NCI-H69 (cell line): ENCODE measurements at regions not wholly inside any gene's neighbourhood (a gene's known extent, or its start where the extent isn't known, plus 50 kb on each side); places are given as distances from the start of the nearest gene placed in this dataset.
"Not testable (repeated sequence)": the region's sequence is repeated elsewhere in the genome, so short reads cannot be mapped to it uniquely, and the experiment has no call there.

ENCODE experiments used
- DNase-seq: peaks from one replicate; lab custom pipeline; 2025; lab: John Stamatoyannopoulos, UW

DNA sequence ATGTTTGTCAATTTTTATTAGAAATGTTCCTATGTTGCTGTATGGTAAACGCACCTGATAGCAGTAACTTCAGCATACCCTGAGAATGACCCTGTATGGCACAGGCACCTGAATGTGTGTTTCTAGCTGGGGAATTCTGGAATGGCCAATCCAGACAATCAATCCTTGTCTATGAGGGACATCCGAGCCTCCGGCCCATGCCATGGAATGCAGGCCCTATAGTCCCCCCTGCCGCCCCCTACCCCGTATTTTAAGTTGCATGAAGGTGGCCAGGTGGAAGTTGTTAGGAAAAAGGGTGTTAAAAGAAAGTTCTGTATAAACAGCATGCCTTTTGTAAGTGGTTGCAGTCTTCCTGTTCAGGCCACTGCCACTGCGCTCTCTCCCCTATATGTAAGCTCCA lies 595.9 kb downstream of the DSC3 start:
- no peak for DNase-seq

DNA sequence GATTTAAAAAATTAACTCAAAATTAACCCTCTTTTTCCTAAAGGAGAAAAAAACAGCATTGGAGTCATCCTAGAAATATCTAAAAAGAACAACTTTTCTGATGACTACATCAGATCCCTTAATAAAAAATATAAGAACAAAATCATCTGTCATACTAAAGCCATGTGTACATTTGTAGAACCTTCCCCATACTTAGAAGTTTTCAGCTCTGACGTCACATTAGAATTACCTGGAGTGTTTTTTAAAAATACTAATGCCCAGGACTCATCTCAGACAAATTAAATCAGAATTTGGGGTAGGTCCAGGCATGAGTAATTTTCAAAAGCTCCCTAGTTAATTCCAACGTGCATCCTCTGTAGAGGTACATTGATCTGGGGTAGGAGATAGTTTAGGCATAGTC lies 598.0 kb downstream of the DSC3 start:
- DNase-seq, result no peak

DNA sequence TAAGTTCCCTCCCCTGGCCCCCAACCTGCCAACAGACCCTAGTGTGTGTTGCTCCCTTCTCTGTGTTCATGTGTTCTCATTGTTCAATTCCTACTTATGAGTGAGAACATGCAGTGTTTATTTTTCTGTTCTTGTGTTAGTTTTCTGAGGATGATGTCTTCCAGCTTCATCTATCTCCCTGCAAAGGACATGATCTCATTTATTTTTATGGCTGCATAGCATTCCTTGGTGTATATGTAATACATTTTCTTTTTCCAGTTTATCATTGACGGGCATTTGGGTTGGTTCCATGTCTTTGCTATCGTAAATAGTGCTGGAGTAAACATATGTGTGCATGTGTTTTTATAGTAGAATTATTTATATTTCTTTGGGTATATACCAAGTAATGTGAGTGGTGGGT lies 602.2 kb downstream of the DSC3 start:
- no peak for DNase-seq

DNA sequence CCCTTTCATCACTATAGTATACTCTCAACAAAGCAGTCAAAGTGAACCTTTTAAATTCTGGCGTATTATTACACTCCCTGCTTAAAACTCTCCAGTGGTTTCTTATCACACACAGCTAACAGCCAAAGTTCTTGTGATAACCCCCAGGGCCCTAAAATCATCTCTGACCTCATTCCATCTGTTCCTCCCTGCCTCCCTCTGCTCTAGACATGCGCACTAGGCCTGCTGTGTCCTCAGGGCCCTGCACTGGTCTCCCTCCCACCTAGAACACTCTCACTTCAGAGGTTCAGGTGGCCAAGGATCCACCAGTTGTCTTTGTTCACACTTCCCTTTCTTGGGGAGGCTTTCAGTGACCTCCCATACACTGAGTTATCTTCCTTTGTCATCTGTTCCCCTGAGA lies 603.4 kb downstream of the DSC3 start:
- DNase-seq, result no peak

DNA sequence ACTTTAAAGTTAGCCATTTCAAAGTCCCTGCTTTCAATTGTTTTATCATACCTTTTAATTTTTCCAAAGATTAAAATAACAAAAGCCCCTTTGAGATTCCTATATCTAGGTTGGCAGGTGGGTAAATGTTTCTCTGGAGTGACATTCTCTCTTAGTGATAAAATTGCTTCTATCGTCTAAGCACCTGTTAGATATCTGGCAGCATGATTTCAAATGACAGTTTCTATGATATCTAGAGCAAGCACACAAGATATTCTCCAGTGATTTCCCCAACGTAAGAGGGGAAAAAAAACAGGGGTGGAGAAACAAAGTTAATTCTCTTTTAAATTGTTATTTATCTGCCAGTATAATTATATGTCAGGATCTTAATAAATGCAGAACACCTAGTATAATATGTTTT lies 610.2 kb downstream of the DSC3 start:
- no peak for DNase-seq

DNA sequence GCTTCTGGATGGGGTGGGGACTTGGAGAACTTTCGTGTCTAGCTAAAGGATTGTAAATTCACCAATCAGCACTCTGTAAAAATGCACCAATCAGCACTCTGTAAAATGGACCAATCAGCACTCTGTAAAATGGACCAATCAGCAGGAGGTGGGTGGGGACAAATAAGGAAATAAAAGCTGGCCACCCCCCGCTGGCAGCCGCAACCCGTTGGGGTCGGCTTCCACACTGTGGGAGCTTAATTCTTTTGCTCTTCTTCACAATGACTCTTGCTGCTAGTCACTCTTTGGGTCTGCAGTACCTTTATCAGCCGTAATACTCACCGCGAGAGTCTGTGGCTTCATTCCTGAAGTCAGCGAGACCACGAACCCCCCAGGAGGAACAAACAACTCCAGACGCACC lies 623.1 kb downstream of the DSC3 start:
- not testable (repeated sequence) for DNase-seq

DNA sequence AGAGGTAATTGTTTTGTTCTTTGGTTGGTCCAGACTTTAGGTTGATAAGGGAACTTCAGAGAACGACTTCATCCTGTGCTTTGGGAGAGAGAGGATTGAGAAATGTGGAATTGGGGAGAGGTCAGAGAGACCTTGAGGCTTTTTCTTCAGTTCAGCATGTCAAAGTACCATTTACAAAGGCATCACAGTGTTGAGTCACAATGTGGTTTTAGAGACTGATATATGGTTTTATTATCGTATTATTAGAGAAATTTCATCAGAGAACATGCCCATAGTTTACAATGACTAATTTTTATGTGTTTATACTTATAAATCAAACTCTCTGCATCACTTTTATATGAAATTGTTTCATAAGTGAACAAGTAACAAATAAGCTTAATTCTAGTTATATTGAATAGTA lies 626.6 kb downstream of the DSC3 start:
- DNase-seq, result no peak

DNA sequence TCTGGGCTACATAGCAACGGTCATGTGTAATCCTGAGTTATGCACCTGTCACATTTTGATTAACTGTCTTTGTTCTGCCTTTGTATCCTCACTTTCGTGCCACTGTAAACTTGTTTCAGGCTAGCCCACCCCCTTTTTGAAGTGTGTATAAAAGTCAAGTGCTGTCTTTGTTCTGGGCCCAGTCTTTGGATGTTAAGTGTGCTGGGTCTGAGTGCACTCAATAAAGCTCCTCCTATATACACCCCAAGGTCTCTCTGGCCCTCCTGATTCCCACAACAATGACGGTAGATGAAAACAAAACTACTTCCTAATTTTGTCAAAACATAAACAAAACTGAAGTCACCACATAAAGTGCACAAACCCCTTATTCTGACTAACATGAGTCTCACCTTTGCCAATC lies 633.4 kb downstream of the DSC3 start:
- DNase-seq, result no peak

DNA sequence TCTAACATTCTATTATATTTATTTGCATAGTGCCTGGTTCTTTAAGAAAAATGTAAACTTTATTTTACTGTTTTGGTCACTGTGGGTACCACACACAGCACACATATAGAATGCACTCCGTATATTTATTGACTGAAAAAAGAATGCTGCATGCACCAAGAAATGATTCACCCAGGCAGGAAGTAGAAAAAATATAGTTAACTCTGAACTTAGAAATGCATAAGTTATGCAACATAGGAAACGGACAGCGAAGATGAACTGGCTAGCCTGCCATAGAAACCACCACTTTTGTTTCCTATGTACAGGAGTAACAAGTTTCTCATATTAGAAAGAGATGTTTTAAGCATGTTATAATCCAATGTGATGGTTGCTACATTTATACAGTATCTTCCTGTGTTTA lies 635.8 kb downstream of the DSC3 start:
- DNase-seq, result no peak

DNA sequence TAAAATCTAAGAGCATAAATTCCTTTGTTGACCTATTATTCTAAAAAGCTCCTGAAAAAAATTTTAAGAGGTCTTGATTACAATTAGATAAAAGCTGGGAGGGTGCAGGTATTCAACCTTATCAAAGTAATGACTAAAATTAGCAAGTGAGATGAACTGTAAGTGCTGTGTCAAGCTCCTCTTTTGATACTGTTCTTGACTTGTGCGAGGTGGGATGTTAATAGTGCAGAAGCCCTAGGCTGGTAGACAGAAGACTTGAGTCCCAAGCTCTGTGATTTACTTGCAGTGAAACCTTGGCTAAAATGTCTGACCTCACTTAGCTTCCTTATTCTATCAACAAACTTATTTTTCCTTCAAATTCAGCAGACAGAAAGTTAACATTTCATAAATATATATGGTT lies 637.5 kb downstream of the DSC3 start:
- no peak for DNase-seq

DNA sequence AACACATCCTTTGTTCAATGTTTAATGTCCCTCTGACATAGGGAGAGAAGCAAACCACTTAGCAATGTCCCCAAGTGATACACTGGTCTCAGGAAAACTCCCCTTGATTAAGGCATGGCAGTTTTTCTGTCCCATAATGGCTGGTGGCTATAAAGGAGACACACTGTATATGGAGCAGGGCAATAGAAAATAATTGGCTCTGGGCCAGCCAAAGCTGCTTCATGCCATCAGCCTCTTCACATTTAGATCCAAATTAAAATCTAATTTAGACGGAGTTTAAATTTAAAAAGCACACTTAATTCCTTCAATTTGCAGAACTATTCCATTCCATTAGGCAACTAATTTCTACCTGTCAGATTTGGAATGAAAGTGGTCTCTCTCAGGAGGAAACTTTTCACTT lies 638.1 kb downstream of the DSC3 start:
- no peak for DNase-seq

DNA sequence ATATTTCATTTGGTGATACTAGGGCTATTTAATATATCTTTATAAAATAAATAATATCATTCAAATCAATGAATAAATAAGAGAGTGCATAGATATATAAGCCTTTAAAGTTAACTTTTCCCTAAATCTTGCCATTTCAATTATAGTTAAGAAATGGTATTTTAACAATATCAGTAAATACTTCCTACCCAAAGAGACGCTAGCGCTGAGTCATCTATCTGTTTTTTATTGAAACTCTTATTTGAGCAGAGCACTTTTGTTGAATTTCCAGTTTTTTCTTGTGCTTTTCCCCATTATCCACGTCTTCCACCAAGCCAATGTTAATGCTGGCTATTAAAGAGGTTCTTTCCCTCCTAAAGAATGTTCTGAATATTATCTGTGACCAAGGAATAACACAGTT lies 639.3 kb downstream of the DSC3 start:
- no peak for DNase-seq

DNA sequence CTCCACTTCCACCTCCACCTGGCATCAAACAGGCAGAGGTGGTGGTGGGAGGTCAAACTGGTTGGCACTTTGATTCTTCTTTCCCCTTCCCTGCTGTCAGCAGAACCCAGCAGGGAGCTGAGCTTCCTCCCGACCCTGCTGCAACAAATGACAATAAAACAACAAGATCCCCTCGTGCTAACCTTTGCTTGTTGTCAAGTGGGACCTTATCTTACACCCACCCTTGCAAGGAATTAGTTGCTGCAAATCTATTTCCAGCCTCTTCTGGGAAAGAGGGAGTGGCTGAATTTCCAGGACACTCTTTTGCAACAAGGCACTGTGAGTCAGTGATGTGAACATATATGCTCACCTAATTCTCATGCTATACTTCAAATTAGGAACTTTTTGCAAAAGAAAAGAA lies 655.1 kb downstream of the DSC3 start:
- DNase-seq, result no peak

DNA sequence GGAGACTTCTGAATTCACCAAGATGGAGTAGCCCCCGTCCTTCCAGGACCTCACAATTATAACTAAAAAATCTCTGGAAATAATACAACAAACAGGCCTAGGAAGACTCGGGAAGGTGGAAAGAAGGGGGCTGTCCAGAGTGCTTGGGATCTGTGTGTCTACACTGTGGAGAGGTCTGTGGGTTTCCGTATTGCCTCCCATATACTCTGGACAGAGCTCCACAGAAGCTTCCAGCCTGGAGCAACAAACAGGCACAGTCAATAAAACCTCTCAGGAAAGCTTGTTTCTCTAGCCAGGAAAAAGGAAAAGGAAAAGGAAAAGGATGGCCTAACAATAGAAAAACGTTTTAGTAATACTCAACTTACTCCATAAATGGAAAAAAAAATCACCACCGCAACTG lies 655.9 kb downstream of the DSC3 start:
- DNase-seq, result no peak

DNA sequence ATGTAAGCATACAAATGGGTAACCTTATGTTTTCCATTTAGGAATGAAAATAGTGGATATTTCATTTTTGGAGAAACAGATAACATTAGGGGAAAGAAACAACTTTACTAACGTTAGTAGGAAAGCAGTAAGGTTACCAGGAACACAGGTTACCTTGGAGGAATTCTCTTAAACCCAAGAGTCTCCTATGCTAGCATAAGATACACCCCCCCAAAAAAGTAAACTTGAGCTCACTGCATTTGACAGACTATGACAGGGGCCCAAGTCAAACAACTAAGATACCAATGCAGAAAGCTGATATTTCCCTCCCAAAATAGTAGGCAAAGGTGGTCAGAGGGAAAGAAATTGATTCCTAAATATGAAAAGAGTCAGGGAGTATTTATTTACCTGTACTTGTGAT lies 656.9 kb downstream of the DSC3 start:
- DNase-seq, result no peak

DNA sequence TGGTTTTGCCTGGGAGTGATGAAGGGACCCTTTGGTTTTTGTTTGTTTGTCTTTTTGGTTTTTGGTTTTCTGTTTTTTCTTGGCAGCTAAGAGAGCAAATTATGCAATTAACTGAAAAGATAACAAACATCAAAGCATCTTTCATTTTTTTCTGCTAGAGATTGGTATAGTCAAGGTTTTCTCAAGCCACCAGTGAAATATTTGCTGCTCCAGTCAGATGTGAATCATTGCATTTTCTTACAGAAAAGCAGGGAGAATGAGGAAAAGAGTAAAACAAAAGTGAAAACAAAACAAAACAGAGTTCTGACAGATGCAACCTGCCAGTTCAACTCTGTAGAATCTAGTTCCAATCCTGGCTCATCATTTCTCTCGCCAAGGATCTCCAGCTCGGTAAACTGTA lies 660.7 kb downstream of the DSC3 start:
- no peak for DNase-seq

DNA sequence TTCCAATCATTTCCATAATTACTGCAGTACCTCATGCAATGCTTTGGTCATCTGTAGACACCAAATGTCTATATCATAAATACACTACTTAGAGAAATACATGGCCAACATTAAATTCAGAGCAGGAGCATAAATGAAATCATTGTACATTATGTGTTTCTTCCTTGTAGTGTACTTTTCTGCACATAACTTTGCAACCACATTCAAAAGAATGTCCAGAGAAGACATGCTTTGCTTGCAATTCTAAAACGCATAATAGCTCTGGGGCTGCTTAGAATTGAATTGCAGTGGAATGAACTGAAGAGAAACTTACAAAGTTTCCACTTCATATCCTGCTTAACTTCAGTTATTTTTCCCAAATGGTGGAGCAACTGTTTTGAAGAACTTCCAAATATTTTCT lies 664.4 kb downstream of the DSC3 start:
- DNase-seq, result no peak

DNA sequence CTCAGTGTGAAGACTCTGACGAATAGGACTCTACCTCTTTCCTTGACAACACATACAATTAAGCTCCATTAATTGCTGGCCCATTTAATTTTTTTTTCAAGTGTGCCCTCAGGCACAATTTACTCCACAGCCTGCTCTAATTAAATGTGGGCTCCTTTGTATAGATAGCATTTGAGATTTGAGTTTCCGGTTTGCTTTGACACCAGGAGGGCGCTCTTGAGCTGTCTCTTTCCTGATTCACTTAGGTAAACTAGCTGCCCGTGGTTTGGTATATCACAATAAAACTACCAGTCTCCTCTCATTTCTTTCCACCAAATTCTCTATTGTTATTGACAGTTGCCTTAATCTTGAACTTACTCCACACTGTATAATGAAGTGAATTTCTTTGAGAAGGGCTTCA lies 666.0 kb downstream of the DSC3 start:
- peak; percentile 48 for DNase-seq

DNA sequence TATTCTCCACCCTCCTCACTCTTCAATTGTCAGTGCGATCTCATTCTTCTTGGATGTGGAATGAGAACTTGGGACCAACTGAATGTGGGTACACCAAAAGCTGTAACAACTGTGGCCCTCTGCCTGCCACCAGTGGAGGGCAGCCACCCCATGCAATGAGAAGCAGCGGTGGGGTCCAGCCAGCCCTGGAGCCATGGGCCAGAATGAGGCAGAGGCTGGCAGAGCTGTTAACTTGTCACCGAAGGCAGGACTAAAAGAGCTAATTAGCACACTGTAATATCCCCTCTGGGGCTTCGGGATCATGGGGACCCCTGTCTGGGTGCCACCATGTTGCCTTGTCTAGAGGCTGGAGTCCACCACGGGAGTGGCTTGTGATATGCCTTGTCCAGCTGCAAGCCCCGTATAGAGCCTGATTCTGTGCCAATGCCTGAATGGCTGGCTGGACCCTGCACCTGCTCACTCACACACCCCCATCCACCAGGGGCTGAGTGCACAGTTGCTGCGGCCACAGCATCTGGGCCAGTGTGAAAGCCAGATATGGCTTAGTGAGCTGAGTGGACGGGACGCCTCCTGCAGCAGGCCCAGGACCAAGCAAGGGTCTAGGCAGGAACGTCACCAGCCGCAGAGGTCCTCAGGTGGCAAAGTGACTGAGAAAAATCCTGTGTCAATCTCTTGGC lies 680.5 kb downstream of the DSC3 start:
- no peak for DNase-seq

DNA sequence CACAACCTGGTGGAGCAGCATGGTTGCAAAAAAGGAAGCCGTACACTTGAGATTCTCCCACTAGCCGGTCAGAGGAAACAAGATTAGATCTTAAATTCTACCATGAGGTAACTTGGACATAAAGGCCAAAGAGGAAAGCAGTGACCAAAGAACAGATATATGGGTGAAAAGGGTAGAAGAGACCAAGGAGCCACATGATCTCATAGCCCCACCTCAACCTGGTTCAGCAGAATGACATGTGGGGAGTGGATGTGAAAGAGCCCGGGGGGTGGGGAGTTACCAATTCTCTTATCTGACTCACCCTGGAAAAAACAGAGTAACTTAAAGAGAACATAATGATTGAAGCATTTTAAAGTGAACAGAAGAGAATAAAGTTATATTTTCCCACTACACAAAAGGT lies 683.0 kb downstream of the DSC3 start:
- no peak for DNase-seq

DNA sequence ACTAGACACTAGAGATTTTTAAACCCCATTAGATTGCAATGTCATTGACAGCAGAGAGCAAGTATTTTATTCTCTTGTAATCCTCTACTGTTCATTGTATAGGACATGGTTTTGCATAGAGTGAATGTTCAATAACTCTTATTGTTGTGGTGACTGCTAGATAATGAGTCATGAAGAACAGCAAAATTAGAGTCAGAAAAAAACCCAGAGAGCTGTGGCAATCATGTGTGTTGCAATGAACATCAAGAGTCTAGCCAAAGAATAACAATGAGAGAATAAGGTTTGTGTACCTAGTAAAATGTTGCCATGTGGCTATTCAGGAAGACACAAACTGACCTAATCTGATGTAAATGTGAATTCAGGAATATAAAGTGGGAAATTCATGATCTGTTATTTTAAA lies 684.0 kb downstream of the DSC3 start:
- no peak for DNase-seq

DNA sequence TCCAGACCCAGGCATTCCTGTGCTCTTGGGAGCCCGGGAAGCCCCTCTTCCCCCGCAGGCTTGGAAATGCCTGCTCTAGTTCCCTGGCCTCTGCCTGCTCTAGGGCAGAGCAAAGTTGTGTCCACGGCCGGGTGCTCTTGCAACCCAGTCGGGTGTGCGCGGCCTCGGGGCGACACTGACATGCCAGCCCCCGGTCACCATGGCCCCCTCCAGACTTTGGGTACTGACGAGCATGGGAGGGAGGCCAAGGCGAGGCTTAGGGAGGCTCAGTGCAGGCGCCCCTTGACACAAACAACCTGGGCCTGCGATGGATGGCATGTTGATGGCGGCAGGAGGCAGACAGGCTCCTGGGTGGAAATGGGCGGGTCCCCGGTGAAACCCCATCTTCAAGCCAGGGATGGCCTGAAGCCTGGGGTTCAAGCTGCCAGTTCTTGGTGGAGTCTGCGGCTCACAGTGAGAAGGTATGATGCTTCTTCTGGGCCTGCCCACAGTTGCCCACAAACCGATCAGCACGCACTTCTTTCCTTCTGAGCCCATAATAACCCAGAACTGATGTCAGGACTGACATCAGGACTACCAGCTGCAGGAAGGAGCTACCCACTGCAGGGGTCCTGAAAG lies 689.9 kb downstream of the DSC3 start:
- DNase-seq, result no peak

DNA sequence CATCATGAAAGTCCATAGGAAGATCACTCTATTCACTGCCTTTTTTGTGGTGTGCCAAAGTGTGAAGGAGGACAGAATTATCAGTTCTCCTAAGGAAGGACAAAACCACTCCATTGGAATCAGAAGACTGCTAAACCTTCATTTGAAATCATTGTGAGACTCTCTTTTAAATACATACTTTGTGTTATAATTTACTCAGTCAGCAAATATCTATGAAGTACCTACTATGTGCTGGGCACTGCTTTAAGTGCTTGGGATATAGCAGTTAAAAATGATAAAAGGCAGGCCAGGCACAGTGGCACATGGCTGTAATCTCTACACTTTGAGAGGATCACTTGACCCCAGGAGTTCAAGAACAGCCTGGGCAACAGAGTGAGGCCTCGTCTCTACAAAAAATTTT lies 692.3 kb downstream of the DSC3 start:
- DNase-seq, result no peak

DNA sequence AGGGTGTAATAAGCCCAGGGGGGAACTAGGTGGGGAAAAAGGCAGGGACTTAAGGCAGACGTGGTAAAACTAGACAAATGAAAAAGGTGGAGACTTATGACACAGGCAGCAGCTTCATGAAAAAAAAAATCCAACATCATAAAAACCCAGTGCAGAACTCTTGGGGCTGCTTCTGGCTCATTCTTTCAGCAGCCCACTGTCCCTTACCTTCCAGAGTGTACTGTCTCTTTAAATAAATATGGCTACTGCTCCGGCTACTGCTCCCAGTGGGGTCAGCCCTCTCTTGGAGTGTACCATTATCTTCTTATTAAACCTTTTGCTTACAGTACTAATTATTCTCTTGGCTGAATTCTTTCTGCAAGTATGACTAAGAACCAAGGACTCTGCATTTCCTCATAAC lies 699.5 kb downstream of the DSC3 start:
- DNase-seq, result no peak
